PFSK-1 (cell line): ENCODE measurements at regions not wholly inside any gene's neighbourhood (a gene's known extent, or its start where the extent isn't known, plus 50 kb on each side); places are given as distances from the start of the nearest gene placed in this dataset.

Experiments
- FOXP2 ChIP-seq: optimal IDR thresholded peaks from 2 replicates; pipeline ENCODE3; 2011; ENCODE audit warnings: borderline replicate concordance, control low read depth, inconsistent platforms; ENCODE audit not compliant: insufficient read depth; ENCODE audit errors: extremely low read length, extremely low read depth
- POLR2AphosphoS5 ChIP-seq: IDR thresholded peaks from 2 replicates; pipeline ENCODE4 v1.6.1; 2012; ENCODE audit warnings: low read depth, mild to moderate bottlenecking, control low read depth, low read length, moderate library complexity
- REST ChIP-seq, 2 experiments: IDR thresholded peaks; 2 replicates each; pipeline versions ENCODE4 v1.6.1 to v1.8.0; 2011 to 2012; ENCODE audit warnings: low read depth in 2 of 2, low read length in 2 of 2, control low read depth in 1 of 2, inconsistent platforms in 1 of 2, mild to moderate bottlenecking in 1 of 2, moderate library complexity in 1 of 2; ENCODE audit not compliant: insufficient read depth in 1 of 2
- SIN3A ChIP-seq: IDR thresholded peaks from 2 replicates; pipeline ENCODE4 v1.6.1; 2012; ENCODE audit warnings: mild to moderate bottlenecking, low read length, moderate library complexity, borderline replicate concordance; ENCODE audit not compliant: insufficient read depth
- TAF1 ChIP-seq: IDR thresholded peaks from 2 replicates; pipeline ENCODE4 v1.6.1; 2012; ENCODE audit warnings: low read length, control low read depth, borderline replicate concordance; ENCODE audit not compliant: insufficient read depth

GRCh38 chr1:55987491-55988249 is 591.7 kb downstream of the PLPP3 start:
- TF ChIP-seq SIN3A (no peak), POLR2AphosphoS5 (no peak), REST (IDR thresholded peaks at IDR 0.05; ENCODE audit: insufficient read depth in 1 of 2, low read depth in 2 of 2, low read length in 2 of 2) (no peak), FOXP2 (no peak), TAF1 (no peak)

GRCh38 chr1:55986003-55986402 is 593.4 kb downstream of the PLPP3 start:
- no peak for TF ChIP-seq FOXP2
- no peak for TF ChIP-seq POLR2AphosphoS5
- TF ChIP-seq TAF1 = no peak
- TF ChIP-seq REST (IDR thresholded peaks at IDR 0.05; ENCODE audit: insufficient read depth in 1 of 2, low read depth in 2 of 2, low read length in 2 of 2) = no peak
- TF ChIP-seq SIN3A = no peak

- TF ChIP-seq FOXP2 = no peak
- no peak for TF ChIP-seq TAF1
- TF ChIP-seq REST (IDR thresholded peaks at IDR 0.05; ENCODE audit: insufficient read depth in 1 of 2, low read depth in 2 of 2, low read length in 2 of 2) = no peak
- TF ChIP-seq SIN3A = no peak
- no peak for TF ChIP-seq POLR2AphosphoS5
Observed at GRCh38 chr1:55981010-55981650, 598.2 kb downstream of the PLPP3 start.

- TF ChIP-seq FOXP2 (no peak), SIN3A (no peak), POLR2AphosphoS5 (no peak), TAF1 (no peak), REST (IDR thresholded peaks at IDR 0.05; ENCODE audit: insufficient read depth in 1 of 2, low read depth in 2 of 2, low read length in 2 of 2) (no peak)
Observed at GRCh38 chr1:55980582-55980981, 598.8 kb downstream of the PLPP3 start.
